Parathyroid adenoma (tissue), 2 donors: ENCODE measurements at regions not wholly inside any gene's neighbourhood (a gene's known extent, or its start where the extent isn't known, plus 50 kb on each side); places are given as distances from the start of the nearest gene placed in this dataset.
A peak's percentile ranks its signal among the peaks of the same experiment; 100 is the strongest.

Experiments used
- H2AFZ ChIP-seq: fragments of 300-600 bp; sonication (generic); one replicate; pipeline ENCODE4 v1.7.0; 2017; ENCODE audit warnings: antibody characterized with exemption, mild to moderate bottlenecking
- H3K27ac ChIP-seq: fragments of 300-600 bp; sonication (generic); one replicate; pipeline ENCODE4 v1.7.0; 2017
- H3K27me3 ChIP-seq: fragments of 300-600 bp; sonication (generic); one replicate; pipeline ENCODE4 v1.7.0; 2017; ENCODE audit warnings: low read length; ENCODE audit not compliant: control insufficient read depth, insufficient read depth
- H3K36me3 ChIP-seq: fragments of 300-600 bp; sonication (generic); one replicate; pipeline ENCODE4 v1.7.0; 2017; ENCODE audit warnings: low read length; ENCODE audit not compliant: control insufficient read depth, insufficient read depth
- H3K4me1 ChIP-seq: fragments of 300-600 bp; sonication (generic); one replicate; pipeline ENCODE4 v1.7.0; 2017; ENCODE audit warnings: control low read depth
- H3K4me2 ChIP-seq: fragments of 300-600 bp; sonication (generic); one replicate; pipeline ENCODE4 v1.7.0; 2017; ENCODE audit warnings: low read length
- H3K4me3 ChIP-seq: fragments of 300-600 bp; sonication (generic); one replicate; pipeline ENCODE4 v1.7.0; 2017; ENCODE audit warnings: low read depth, low read length
- H3K79me2 ChIP-seq: fragments of 300-600 bp; sonication (generic); one replicate; pipeline ENCODE4 v1.7.0; 2017; ENCODE audit warnings: control low read depth
- H3K9ac ChIP-seq: fragments of 300-600 bp; sonication (generic); one replicate; pipeline ENCODE4 v1.7.0; 2017; ENCODE audit warnings: mild to moderate bottlenecking
- H3K9me3 ChIP-seq: fragments of 300-600 bp; sonication (generic); one replicate; pipeline ENCODE4 v1.7.0; 2017; ENCODE audit warnings: low read length; ENCODE audit not compliant: control insufficient read depth
- TF ChIP-seq, protein P1 (sequence below): fragments of 300-600 bp; sonication (generic); IDR thresholded peaks from one replicate; pipeline ENCODE4 v1.7.0; 2017; ENCODE audit warnings: antibody characterized with exemption, mild to moderate bottlenecking
- donor health status: primary hyperparathyroidism.

GRCh38 chr6:159108426-159108985 is 60.7 kb upstream of the FNDC1 start:
- Histone ChIP-seq H3K36me3 (no peaks in the 10 kb centered on the region), H3K4me1 (no peaks in the 10 kb centered on the region), H3K27me3 (no peaks in the 10 kb centered on the region), H3K9me3 (no peaks in the 10 kb centered on the region), H3K4me3 (no peak overlapping the region), H3K9ac (no peak overlapping the region), H3K79me2 (no peaks in the 10 kb centered on the region), H2AFZ (no peak overlapping the region), H3K27ac (no peak overlapping the region), H3K4me2 (no peak overlapping the region)
- TF ChIP-seq, protein P1, sequence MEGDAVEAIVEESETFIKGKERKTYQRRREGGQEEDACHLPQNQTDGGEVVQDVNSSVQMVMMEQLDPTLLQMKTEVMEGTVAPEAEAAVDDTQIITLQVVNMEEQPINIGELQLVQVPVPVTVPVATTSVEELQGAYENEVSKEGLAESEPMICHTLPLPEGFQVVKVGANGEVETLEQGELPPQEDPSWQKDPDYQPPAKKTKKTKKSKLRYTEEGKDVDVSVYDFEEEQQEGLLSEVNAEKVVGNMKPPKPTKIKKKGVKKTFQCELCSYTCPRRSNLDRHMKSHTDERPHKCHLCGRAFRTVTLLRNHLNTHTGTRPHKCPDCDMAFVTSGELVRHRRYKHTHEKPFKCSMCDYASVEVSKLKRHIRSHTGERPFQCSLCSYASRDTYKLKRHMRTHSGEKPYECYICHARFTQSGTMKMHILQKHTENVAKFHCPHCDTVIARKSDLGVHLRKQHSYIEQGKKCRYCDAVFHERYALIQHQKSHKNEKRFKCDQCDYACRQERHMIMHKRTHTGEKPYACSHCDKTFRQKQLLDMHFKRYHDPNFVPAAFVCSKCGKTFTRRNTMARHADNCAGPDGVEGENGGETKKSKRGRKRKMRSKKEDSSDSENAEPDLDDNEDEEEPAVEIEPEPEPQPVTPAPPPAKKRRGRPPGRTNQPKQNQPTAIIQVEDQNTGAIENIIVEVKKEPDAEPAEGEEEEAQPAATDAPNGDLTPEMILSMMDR: no peak

- TF ChIP-seq, protein P1: no peak
- no peaks in the 10 kb centered on the region for H3K27me3 ChIP-seq
- H3K4me3 ChIP-seq: no peak overlapping the region
- H3K4me1 ChIP-seq: no peaks in the 10 kb centered on the region
- no peak overlapping the region for H3K4me2 ChIP-seq
- H2AFZ ChIP-seq: peak overlapping the region; percentile 70
- no peaks in the 10 kb centered on the region for H3K9me3 ChIP-seq
- H3K27ac ChIP-seq: no peak overlapping the region
- no peaks in the 10 kb centered on the region for H3K36me3 ChIP-seq
- H3K79me2 ChIP-seq: no peaks in the 10 kb centered on the region
- no peak overlapping the region for H3K9ac ChIP-seq
Observed at GRCh38 chr6:159107451-159108260, 61.5 kb upstream of the FNDC1 start.

GRCh38 chr6:159106627-159107241 is 61.9 kb upstream of the TAGAP start:
- Histone ChIP-seq H3K4me2 (no peak overlapping the region), H3K79me2 (no peaks in the 10 kb centered on the region), H2AFZ (peak overlapping the region; percentile 70), H3K9me3 (no peaks in the 10 kb centered on the region), H3K4me1 (no peaks in the 10 kb centered on the region), H3K9ac (no peak overlapping the region), H3K27ac (no peak overlapping the region), H3K27me3 (no peaks in the 10 kb centered on the region), H3K36me3 (no peaks in the 10 kb centered on the region), H3K4me3 (no peak overlapping the region)
- TF ChIP-seq, protein P1: no peak

DNA sequence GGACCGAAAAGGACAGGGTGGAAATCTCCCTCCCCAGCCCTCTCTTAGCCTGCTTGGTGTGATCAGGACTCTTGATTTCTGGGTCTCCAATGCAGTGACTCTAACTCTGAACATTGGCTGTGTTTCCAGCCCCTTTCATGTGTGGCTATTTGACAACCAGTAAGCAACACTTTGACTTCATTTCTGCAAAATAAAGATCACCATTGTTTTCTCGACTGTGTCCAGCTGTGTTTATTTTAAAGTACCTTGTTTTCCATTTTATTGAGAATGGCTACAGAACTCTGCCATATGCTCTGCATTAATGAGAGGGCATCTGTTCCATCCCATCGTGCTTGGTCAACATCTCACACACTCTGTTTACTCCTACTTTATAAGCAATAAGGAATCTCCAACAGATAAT is 60.9 kb upstream of the TAGAP start:
- no peaks in the 10 kb centered on the region for H3K4me1 ChIP-seq
- TF ChIP-seq, protein P1: no peak
- no peaks in the 10 kb centered on the region for H3K79me2 ChIP-seq
- no peaks in the 10 kb centered on the region for H3K36me3 ChIP-seq
- H3K4me3 ChIP-seq: no peak overlapping the region
- no peaks in the 10 kb centered on the region for H3K27me3 ChIP-seq
- H2AFZ ChIP-seq: no peak overlapping the region
- H3K9me3 ChIP-seq: no peaks in the 10 kb centered on the region
- no peak overlapping the region for H3K27ac ChIP-seq
- no peak overlapping the region for H3K4me2 ChIP-seq
- H3K9ac ChIP-seq: no peak overlapping the region
